ENCODE measurements at regions not wholly inside any gene's neighbourhood (a gene's known extent, or its start where the extent isn't known, plus 50 kb on each side); places are given as distances from the start of the nearest gene placed in this dataset.

DNA sequence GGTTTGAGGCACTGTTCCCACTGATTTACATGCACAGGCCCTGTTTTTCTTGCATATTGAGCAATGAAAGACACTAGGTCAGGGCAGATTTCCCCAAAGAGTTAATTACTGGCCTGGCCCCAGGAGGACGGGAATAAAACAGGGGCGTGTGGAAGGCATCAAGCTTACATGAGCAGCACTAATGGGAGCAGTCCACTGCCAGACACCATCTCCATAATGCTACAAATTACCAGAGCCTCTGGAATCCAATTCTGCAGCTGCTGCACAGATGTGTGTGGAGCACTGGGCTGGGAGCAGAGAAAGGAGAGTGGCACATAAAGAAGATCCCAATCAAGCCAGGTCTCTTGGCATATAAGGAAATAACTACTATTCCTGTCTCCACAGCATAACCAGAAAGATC, 96.9 kb downstream of the CCDC34 start:
- no peak for TF ChIP-seq CTCF (IDR thresholded peaks at IDR 0.05)
- TF ChIP-seq EZH2 (IDR thresholded peaks at IDR 0.05; ENCODE audit: borderline replicate concordance, insufficient read depth, low read depth, low read length, poor library complexity, severe bottlenecking): no peak

Measured in B cell (primary cell).